Breast epithelium (tissue), 4 donors: ENCODE measurements at regions not wholly inside any gene's neighbourhood (a gene's known extent, or its start where the extent isn't known, plus 50 kb on each side); places are given as distances from the start of the nearest gene placed in this dataset.

Source experiments
- DNase-seq, 2 donors: peaks; one replicate each; pipeline ENCODE4 v3.0.0-alpha.2; 2019; ENCODE audit warnings: low spot score in 2 of 2
- H3K27ac ChIP-seq, 2 donors: fragments of 200-600 bp; sonication (generic) in 1 of 2; one replicate each; pipeline ENCODE4 v1.5.1; 2016 to 2019; ENCODE audit warnings: mild to moderate bottlenecking in 1 of 2
- H3K27me3 ChIP-seq, 2 donors: fragments of 200-600 bp; sonication (generic) in 1 of 2; one replicate each; pipeline versions ENCODE4 v1.5.1 to v1.6.0; 2017 to 2019; ENCODE audit warnings: control low read depth in 1 of 2, mild to moderate bottlenecking in 1 of 2
- H3K36me3 ChIP-seq: fragments of 200-600 bp; one replicate; pipeline ENCODE4 v1.5.1; 2019
- H3K4me1 ChIP-seq, 2 donors: fragments of 200-600 bp; sonication (generic); one replicate each; pipeline ENCODE4 v1.5.1; 2016 to 2019; ENCODE audit warnings: control low read depth in 1 of 2
- H3K4me3 ChIP-seq, 3 donors: fragments of 200-600 bp; sonication (generic); 1 replicate in 2 of 3; 2 replicates in 1 of 3; pipeline ENCODE4 v1.5.1; 2016 to 2019; ENCODE audit warnings: mild to moderate bottlenecking in 3 of 3, moderate library complexity in 2 of 3
- H3K9me3 ChIP-seq, 2 donors: fragments of 200-600 bp; sonication (generic) in 1 of 2; one replicate each; pipeline ENCODE4 v1.5.1; 2016 to 2019; ENCODE audit warnings: control low read depth in 1 of 2
- POLR2A ChIP-seq: fragments of 450-650 bp; IDR thresholded peaks from one replicate; pipeline ENCODE4 v1.6.1; 2016; ENCODE audit warnings: antibody characterized with exemption, mild to moderate bottlenecking, moderate library complexity
- POLR2AphosphoS5 ChIP-seq, 3 donors: sonication (generic); formaldehyde crosslinking; IDR thresholded peaks; one replicate each; pipeline ENCODE4 v1.6.1; 2017; ENCODE audit warnings: antibody characterized with exemption in 3 of 3
- intact Hi-C: fragments of 100-400 bp; cut with DNase I; formaldehyde crosslinking; loops from one replicate; pipeline ENCODE4 v1.15.1; 2023; ENCODE audit warnings: low total_unique reads
- TF ChIP-seq, protein P1 (sequence below), 3 donors: fragments of 450-650 bp; IDR thresholded peaks; one replicate each; pipeline ENCODE4 v1.5.1; 2016 to 2017; ENCODE audit warnings: antibody characterized with exemption in 3 of 3, mild to moderate bottlenecking in 3 of 3, moderate library complexity in 3 of 3

DNA sequence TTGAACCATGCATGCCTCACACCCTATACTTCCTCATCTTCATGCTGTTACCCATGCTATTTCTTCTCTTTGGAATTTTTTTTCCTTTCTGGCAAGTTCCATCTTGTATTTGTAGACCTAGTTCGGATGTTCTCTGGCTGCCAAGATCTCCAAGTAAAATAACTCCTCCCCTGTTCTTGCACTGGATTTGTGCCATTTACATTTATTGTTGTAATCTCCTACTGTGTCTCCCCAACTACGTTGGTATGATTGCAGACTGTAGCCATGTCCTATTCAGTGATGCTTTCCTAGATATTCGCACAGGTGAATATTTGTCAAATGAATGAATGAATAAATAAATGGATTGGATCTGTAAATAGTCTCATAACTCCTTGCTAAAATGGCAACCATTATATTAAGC lies 546.0 kb downstream of the MN1 start:
- peaks cover 0 to 4% of the 10 kb centered on the region in 2 donors for H3K27me3 ChIP-seq
- no peak overlapping the region for H3K4me3 ChIP-seq
- intact Hi-C loops, result no loop called here
- peaks cover 12 to 18% of the 10 kb centered on the region in 2 donors for H3K9me3 ChIP-seq
- TF ChIP-seq POLR2AphosphoS5 (IDR thresholded peaks at IDR 0.05) (no peak), POLR2A (no peak)
- TF ChIP-seq, protein P1, sequence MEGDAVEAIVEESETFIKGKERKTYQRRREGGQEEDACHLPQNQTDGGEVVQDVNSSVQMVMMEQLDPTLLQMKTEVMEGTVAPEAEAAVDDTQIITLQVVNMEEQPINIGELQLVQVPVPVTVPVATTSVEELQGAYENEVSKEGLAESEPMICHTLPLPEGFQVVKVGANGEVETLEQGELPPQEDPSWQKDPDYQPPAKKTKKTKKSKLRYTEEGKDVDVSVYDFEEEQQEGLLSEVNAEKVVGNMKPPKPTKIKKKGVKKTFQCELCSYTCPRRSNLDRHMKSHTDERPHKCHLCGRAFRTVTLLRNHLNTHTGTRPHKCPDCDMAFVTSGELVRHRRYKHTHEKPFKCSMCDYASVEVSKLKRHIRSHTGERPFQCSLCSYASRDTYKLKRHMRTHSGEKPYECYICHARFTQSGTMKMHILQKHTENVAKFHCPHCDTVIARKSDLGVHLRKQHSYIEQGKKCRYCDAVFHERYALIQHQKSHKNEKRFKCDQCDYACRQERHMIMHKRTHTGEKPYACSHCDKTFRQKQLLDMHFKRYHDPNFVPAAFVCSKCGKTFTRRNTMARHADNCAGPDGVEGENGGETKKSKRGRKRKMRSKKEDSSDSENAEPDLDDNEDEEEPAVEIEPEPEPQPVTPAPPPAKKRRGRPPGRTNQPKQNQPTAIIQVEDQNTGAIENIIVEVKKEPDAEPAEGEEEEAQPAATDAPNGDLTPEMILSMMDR (IDR thresholded peaks at IDR 0.05), result no peak
- no peaks in the 10 kb centered on the region for H3K36me3 ChIP-seq
- DNase-seq, result no peak
- H3K27ac ChIP-seq, result no peak overlapping the region
- no peaks in the 10 kb centered on the region for H3K4me1 ChIP-seq

DNA sequence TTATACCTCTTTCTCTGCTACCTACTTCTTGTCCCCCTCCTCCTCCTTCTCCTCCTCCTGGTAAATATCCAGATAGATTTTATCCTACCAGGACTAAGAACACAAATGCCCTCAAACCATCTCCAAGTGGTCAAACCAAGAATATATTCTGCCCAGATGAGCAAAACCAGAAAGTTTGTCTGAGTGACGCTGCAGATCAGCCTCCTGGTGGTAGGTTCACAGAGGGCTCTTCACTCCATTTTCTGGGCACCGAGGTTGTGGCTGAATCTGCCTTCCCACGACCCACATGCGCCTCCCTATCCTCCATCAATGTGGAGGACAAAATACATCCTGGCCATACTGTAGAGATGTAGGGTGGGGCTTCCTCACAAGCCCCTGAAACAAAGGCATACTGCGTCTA lies 543.6 kb downstream of the MN1 start:
- intact Hi-C loops, result no loop called here
- Histone ChIP-seq H3K9me3 (peaks cover 12 to 18% of the 10 kb centered on the region in 2 donors), H3K4me1 (no peaks in the 10 kb centered on the region), H3K27me3 (peaks cover 4% of the 10 kb centered on the region in 2 donors), H3K36me3 (no peaks in the 10 kb centered on the region), H3K4me3 (no peak overlapping the region), H3K27ac (no peak overlapping the region)
- TF ChIP-seq POLR2AphosphoS5 (IDR thresholded peaks at IDR 0.05), result no peak
- TF ChIP-seq, protein P1 (IDR thresholded peaks at IDR 0.05), result no peak
- no peak for DNase-seq

DNA sequence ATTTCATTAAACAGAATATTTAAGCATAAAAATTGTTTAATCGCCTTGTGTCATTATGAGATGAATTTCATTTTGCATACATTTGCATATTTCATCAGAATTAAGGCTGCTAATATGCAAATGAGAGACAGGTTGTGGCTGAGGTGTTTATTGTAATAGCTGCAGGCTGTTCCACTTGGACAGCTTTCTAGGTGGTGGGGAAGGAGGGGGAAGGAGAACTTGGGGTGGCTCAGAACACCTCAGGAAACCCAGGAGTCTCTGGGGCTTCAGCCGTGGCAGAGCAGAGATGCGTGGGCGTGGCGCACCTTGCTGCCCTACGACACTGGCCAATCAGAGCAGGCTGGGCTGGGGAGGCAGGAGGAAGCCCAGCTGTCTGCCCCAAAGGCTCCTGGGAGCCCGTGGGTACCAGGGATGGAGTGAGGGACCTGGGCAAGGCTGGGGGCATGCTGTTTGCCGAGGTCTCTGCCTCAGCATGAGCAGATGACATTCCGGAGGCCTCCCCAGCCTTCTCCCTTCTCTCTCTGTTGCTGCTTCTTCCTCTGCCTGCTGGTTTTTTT lies 542.9 kb downstream of the MN1 start:
- intact Hi-C loops, result no loop called here
- no peak overlapping the region for H3K4me3 ChIP-seq

DNA sequence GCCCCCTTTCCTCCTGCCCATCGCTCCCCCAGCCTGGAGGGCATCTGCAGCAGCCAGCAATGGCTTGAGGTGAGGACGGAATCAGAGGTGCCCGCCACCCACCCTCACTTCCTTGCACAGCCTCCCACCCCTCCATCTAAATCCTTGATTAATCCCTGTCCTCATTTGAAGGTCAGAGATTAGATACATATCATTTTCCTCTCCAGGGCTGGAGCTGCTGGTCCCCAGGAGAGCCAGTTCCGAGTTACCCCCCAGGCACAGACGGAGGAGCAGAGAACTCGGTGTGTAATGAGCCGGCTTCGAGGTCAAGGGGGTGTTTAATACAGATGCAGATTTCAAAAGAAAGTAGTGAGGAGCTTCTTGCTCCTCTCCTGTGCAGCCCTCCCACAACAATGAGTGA lies 542.1 kb downstream of the MN1 start:
- intact Hi-C loops, result no loop called here
- Histone ChIP-seq H3K4me3 (no peak overlapping the region), H3K27ac (no peak overlapping the region)

More for the DNA sequence above, 542.9 kb downstream of the MN1 start:
- peaks cover 12 to 18% of the 10 kb centered on the region in 2 donors for H3K9me3 ChIP-seq
- H3K4me1 ChIP-seq, result no peaks in the 10 kb centered on the region
- no peaks in the 10 kb centered on the region for H3K36me3 ChIP-seq
- DNase-seq, result no peak
- no peak overlapping the region for H3K27ac ChIP-seq
- H3K27me3 ChIP-seq, result peaks cover 4% of the 10 kb centered on the region in 2 donors
- TF ChIP-seq POLR2AphosphoS5 (IDR thresholded peaks at IDR 0.05) (no peak), POLR2A (no peak)
- TF ChIP-seq, protein P1 (IDR thresholded peaks at IDR 0.05), result no peak

GRCh38 chr22:27260087-27260698 lies 541.4 kb downstream of the MN1 start:
- no peak for DNase-seq
- intact Hi-C loops, result no loop called here
- Histone ChIP-seq H3K9me3 (peaks cover 11% of the 10 kb centered on the region in 2 donors), H3K4me3 (no peak overlapping the region), H3K4me1 (no peaks in the 10 kb centered on the region), H3K27me3 (peaks cover 4% of the 10 kb centered on the region in 2 donors), H3K36me3 (no peaks in the 10 kb centered on the region), H3K27ac (no peak overlapping the region)
- TF ChIP-seq POLR2A, result no peak
- no peak for TF ChIP-seq POLR2AphosphoS5 (IDR thresholded peaks at IDR 0.05)
- TF ChIP-seq, protein P1 (IDR thresholded peaks at IDR 0.05), result no peak

More for the DNA sequence above, 542.1 kb downstream of the MN1 start:
- Histone ChIP-seq H3K4me1 (no peaks in the 10 kb centered on the region), H3K27me3 (peaks cover 4% of the 10 kb centered on the region in 2 donors), H3K36me3 (no peaks in the 10 kb centered on the region), H3K9me3 (peaks cover 12 to 18% of the 10 kb centered on the region in 2 donors)
- DNase-seq, result no peak
- TF ChIP-seq, protein P1 (IDR thresholded peaks at IDR 0.05), result no peak
- no peak for TF ChIP-seq POLR2A
- no peak for TF ChIP-seq POLR2AphosphoS5 (IDR thresholded peaks at IDR 0.05)
